Thyroid gland (tissue), 4 donors: ENCODE measurements at regions not wholly inside any gene's neighbourhood (a gene's known extent, or its start where the extent isn't known, plus 50 kb on each side); places are given as distances from the start of the nearest gene placed in this dataset.

Experiments
- DNase-seq, 2 donors: peaks; one replicate each; pipeline ENCODE4 v3.0.0-alpha.2; 2019
- H3K27ac ChIP-seq, 3 donors: fragments of 200-600 bp; sonication (generic); 1 replicate in 2 of 3; 2 replicates in 1 of 3; pipeline ENCODE4 v1.5.1; 2016 to 2019; ENCODE audit warnings: mild to moderate bottlenecking in 1 of 3, moderate library complexity in 1 of 3
- H3K27me3 ChIP-seq: fragments of 200-600 bp; sonication (generic); one replicate; pipeline ENCODE4 v1.5.1; 2019
- H3K36me3 ChIP-seq, 2 donors: fragments of 200-600 bp; sonication (generic); one replicate each; pipeline ENCODE4 v1.5.1; 2016 to 2019
- H3K4me1 ChIP-seq, 2 donors: fragments of 200-600 bp; sonication (generic); one replicate each; pipeline ENCODE4 v1.5.1; 2017 to 2019
- H3K4me3 ChIP-seq, 3 donors: fragments of 200-600 bp; sonication (generic); replicated peaks in 1 of 3; 1 replicate in 2 of 3; 2 replicates in 1 of 3; pipeline ENCODE4 v1.5.1; 2016; ENCODE audit warnings: mild to moderate bottlenecking in 1 of 3
- H3K9me3 ChIP-seq: fragments of 200-600 bp; sonication (generic); one replicate; pipeline ENCODE4 v1.5.1; 2017
- CTCF ChIP-seq, 6 experiments: fragments of 200-600 bp in 3 of 6; fragments of 450-650 bp in 3 of 6; sonication (generic) in 3 of 6; IDR thresholded peaks; one replicate each; pipeline ENCODE4 v1.5.1; 2016 to 2019; ENCODE audit warnings: antibody characterized with exemption in 6 of 6, mild to moderate bottlenecking in 2 of 6, inconsistent platforms in 1 of 6, moderate library complexity in 1 of 6
- POLR2A ChIP-seq, 2 donors: fragments of 450-650 bp; IDR thresholded peaks; one replicate each; pipeline ENCODE4 v1.6.1; 2017; ENCODE audit warnings: antibody characterized with exemption in 2 of 2, mild to moderate bottlenecking in 2 of 2, moderate library complexity in 1 of 2
- WGBS, 2 donors: methylation state at CpG; one replicate each; pipeline ENCODE4 v1.1.5; 2017; 5-methylcytosine and 5-hydroxymethylcytosine counted together
- intact Hi-C: fragments of 100-400 bp; cut with DNase I; formaldehyde crosslinking; loops from one replicate; pipeline ENCODE4 v1.15.1; 2023

DNA sequence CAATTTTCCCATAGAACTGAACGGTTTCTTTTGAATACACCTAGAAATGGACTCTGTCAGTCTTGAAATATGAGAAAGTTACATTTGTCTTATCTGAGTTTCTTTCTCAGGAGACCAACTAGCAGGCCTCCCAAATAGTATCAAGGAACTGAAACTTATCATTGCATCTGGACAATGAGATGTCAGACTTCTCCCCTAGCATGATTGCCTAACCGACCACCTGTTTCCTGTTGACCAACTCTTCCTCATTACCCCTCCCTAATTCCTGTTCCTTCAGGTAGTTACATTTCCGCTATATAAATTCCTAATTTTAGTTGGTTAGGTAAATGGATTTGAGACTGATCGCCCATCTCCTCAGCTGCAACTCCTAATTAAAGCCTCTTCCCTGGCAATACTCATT is 1587.3 kb downstream of the NCAM2 start:
- Histone ChIP-seq H3K4me1 (no peaks in the 10 kb centered on the region), H3K27me3 (no peaks in the 10 kb centered on the region), H3K9me3 (no peaks in the 10 kb centered on the region), H3K4me3 (no peak overlapping the region), H3K36me3 (no peaks in the 10 kb centered on the region), H3K27ac (no peak overlapping the region)
- 75 to 80% methylated on average over 4 of the region's 4 CpGs for WGBS, 2 donors
- TF ChIP-seq CTCF (IDR thresholded peaks at IDR 0.05) (no peak), POLR2A (IDR thresholded peaks at IDR 0.05) (no peak)
- DNase-seq: no peak
- intact Hi-C loops: no loop called here

GRCh38 chr21:22597660-22598255 is 1599.5 kb downstream of the NCAM2 start:
- Histone ChIP-seq H3K4me3 (no peak overlapping the region), H3K36me3 (no peaks in the 10 kb centered on the region), H3K4me1 (no peaks in the 10 kb centered on the region), H3K9me3 (no peaks in the 10 kb centered on the region), H3K27ac (no peak overlapping the region), H3K27me3 (no peaks in the 10 kb centered on the region)
- TF ChIP-seq CTCF (IDR thresholded peaks at IDR 0.05) (no peak), POLR2A (IDR thresholded peaks at IDR 0.05) (no peak)
- no peak for DNase-seq
- intact Hi-C loops: no loop called here
- WGBS, 2 donors: 79 to 90% methylated on average over 9 to 20 of the region's 31 CpGs

- intact Hi-C loops: no loop called here
- H3K9me3 ChIP-seq: no peaks in the 10 kb centered on the region
- WGBS, 2 donors: 75 to 76% methylated on average over 3 of the region's 3 CpGs
These were observed 1611.6 kb downstream of the NCAM2 start for GRCh38 chr21:22609802-22610201.

DNA sequence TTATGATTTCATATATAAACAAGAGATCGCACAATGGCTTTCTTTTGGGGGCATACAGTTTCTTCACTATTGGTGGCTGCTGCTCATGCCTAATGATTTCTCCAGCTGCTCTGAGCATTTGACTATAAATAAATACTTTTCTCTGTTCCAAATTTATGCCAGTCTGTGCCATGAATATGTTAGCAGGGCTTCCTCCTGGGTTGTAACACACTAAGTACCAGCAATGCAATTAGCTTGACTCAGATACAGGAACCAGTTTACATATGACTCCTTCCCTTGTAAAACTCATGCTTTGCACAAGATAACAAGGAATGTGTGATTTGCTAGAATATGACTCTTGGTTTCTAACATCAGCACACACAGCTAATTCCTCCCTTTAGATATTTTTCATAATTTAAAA is 1629.7 kb downstream of the NCAM2 start:
- intact Hi-C loops: no loop called here
- 87 to 99% methylated on average over 1 of the region's 1 CpG for WGBS, 2 donors
- TF ChIP-seq CTCF (IDR thresholded peaks at IDR 0.05) (no peak), POLR2A (IDR thresholded peaks at IDR 0.05) (no peak)

More at GRCh38 chr21:22609802-22610201, 1611.6 kb downstream of the NCAM2 start:
- Histone ChIP-seq H3K27ac (no peak overlapping the region), H3K36me3 (no peaks in the 10 kb centered on the region), H3K4me3 (no peak overlapping the region), H3K27me3 (no peaks in the 10 kb centered on the region), H3K4me1 (no peaks in the 10 kb centered on the region)
- DNase-seq: no peak
- TF ChIP-seq POLR2A (IDR thresholded peaks at IDR 0.05) (no peak), CTCF (IDR thresholded peaks at IDR 0.05) (no peak)

DNA sequence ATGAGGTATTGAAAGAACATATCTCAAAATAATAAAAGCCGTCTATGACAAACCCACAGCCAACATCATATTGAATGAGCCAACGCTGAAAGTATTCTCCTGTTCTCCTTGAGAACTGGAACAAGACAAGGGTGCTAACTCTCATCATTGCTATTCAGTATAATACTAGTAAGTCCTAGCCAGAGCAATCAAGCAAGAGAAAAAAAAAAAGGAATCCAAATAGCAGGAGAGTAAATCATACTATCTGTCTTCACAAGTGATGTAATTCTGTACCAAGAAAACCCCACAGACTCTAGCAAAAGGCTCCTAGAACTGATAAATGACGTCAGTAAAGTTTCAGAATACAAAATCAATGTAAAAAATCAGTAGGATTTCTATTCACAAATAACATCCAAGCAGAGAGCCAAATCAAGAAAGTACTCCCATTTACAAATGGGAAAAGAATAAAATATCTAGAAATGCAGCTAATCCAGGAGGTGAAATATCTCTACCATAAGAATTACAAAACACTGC is 1632.8 kb downstream of the NCAM2 start:
- Histone ChIP-seq H3K9me3 (no peaks in the 10 kb centered on the region), H3K36me3 (no peaks in the 10 kb centered on the region), H3K4me3 (no peak overlapping the region), H3K4me1 (no peaks in the 10 kb centered on the region), H3K27ac (no peak overlapping the region), H3K27me3 (no peaks in the 10 kb centered on the region)
- TF ChIP-seq POLR2A (IDR thresholded peaks at IDR 0.05) (no peak), CTCF (IDR thresholded peaks at IDR 0.05) (no peak)
- WGBS, 2 donors: 86 to 87% methylated on average over 3 of the region's 3 CpGs
- DNase-seq: no peak
- intact Hi-C loops: no loop called here

More for the DNA sequence above, 1629.7 kb downstream of the NCAM2 start:
- Histone ChIP-seq H3K36me3 (no peaks in the 10 kb centered on the region), H3K27me3 (no peaks in the 10 kb centered on the region), H3K4me1 (no peaks in the 10 kb centered on the region), H3K4me3 (no peak overlapping the region), H3K9me3 (no peaks in the 10 kb centered on the region), H3K27ac (no peak overlapping the region)
- no peak for DNase-seq
